D341Med (cell line): ENCODE measurements at regions not wholly inside any gene's neighbourhood (a gene's known extent, or its start where the extent isn't known, plus 50 kb on each side); places are given as distances from the start of the nearest gene placed in this dataset.

Experiments
- DNase-seq: peaks from one replicate; pipeline ENCODE4 v3.0.0; 2012; ENCODE audit warnings: low spot score

GRCh38 chr10:36111676-36112075 lies 469.6 kb upstream of the FZD8 start:
- DNase-seq: no peak

- no peak for DNase-seq
These were observed 468.0 kb upstream of the FZD8 start for GRCh38 chr10:36110097-36110496.

GRCh38 chr10:36109399-36110023 lies 467.4 kb upstream of the FZD8 start:
- DNase-seq: no peak

- no peak for DNase-seq
These were observed 455.6 kb upstream of the FZD8 start for GRCh38 chr10:36097696-36098095.

GRCh38 chr10:36096576-36096975 lies 454.5 kb upstream of the FZD8 start:
- no peak for DNase-seq

GRCh38 chr10:36094096-36094495 lies 452.0 kb upstream of the FZD8 start:
- no peak for DNase-seq

- no peak for DNase-seq
These were observed 450.0 kb upstream of the FZD8 start for GRCh38 chr10:36092116-36092515.

GRCh38 chr10:36091007-36091406 lies 448.9 kb upstream of the FZD8 start:
- DNase-seq: no peak

- DNase-seq: no peak
These were observed 447.8 kb upstream of the FZD8 start for GRCh38 chr10:36089790-36090440.

- DNase-seq: no peak
These were observed 445.2 kb upstream of the FZD8 start for GRCh38 chr10:36087006-36088005.

GRCh38 chr10:36075196-36075595 lies 433.1 kb upstream of the FZD8 start:
- DNase-seq: no peak

GRCh38 chr10:36073796-36074345 lies 431.8 kb upstream of the FZD8 start:
- no peak for DNase-seq

GRCh38 chr10:36068542-36068941 lies 426.4 kb upstream of the FZD8 start:
- no peak for DNase-seq

- no peak for DNase-seq
These were observed 425.7 kb upstream of the FZD8 start for GRCh38 chr10:36067748-36068147.

- DNase-seq: no peak
These were observed 424.8 kb upstream of the FZD8 start for GRCh38 chr10:36066850-36067249.

- no peak for DNase-seq
These were observed 424.0 kb upstream of the FZD8 start for GRCh38 chr10:36066102-36066501.

GRCh38 chr10:36063396-36063795 lies 421.3 kb upstream of the FZD8 start:
- DNase-seq: no peak

GRCh38 chr10:36057731-36058130 lies 415.6 kb upstream of the FZD8 start:
- no peak for DNase-seq

GRCh38 chr10:36057180-36057579 lies 415.1 kb upstream of the FZD8 start:
- no peak for DNase-seq

- DNase-seq: no peak
These were observed 411.7 kb upstream of the FZD8 start for GRCh38 chr10:36053775-36054174.

- DNase-seq: no peak
These were observed 411.2 kb upstream of the FZD8 start for GRCh38 chr10:36053271-36053670.

- DNase-seq: no peak
These were observed 409.4 kb upstream of the FZD8 start for GRCh38 chr10:36051500-36051991.
